GM12873 (cell line): ENCODE measurements at regions not wholly inside any gene's neighbourhood (a gene's known extent, or its start where the extent isn't known, plus 50 kb on each side); places are given as distances from the start of the nearest gene placed in this dataset.
A peak's percentile ranks its signal among the peaks of the same experiment; 100 is the strongest.

ENCODE experiments used
- TF ChIP-seq, protein P1 (sequence below): IDR thresholded peaks from 2 replicates; pipeline ENCODE4 v1.5.1; 2012; ENCODE audit warnings: low read depth, mild to moderate bottlenecking, moderate library complexity, low read length, control low read depth; ENCODE audit not compliant: insufficient read depth; ENCODE audit errors: missing control alignments

DNA sequence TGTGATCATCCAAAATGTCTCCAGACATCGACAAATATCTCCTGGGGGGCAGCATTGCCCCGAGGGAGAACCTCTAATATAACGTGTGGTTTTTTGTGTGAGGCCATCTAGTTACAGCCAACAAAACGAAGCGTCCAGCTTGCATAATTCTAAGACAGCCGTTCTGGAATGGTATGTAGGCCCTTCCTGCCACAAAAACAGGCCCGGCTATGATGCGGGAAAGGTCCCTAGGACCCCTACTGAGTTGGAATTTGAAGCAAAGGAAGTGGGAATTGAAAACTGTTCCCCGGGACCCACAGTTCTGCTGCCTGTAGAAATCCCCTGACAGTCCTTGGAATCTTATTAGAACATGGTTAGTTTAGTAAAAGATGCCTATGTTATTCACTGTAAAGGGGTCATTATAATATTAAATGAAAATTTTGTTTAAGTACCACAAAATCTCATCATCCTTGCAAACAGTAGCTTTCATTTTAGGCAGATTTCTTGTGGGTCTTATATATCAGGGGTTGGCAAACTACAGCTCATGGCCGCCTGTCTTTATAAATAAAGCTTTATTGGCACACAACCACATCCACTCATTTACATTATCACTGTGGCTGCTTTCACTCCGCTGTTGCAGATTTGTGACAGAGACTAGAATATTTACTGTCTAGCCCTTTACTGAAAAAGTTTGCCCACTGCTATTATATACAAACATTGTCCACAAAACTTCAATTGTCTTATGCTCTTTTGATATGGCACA, 70.7 kb downstream of the MSX2 start:
- TF ChIP-seq, protein P1, sequence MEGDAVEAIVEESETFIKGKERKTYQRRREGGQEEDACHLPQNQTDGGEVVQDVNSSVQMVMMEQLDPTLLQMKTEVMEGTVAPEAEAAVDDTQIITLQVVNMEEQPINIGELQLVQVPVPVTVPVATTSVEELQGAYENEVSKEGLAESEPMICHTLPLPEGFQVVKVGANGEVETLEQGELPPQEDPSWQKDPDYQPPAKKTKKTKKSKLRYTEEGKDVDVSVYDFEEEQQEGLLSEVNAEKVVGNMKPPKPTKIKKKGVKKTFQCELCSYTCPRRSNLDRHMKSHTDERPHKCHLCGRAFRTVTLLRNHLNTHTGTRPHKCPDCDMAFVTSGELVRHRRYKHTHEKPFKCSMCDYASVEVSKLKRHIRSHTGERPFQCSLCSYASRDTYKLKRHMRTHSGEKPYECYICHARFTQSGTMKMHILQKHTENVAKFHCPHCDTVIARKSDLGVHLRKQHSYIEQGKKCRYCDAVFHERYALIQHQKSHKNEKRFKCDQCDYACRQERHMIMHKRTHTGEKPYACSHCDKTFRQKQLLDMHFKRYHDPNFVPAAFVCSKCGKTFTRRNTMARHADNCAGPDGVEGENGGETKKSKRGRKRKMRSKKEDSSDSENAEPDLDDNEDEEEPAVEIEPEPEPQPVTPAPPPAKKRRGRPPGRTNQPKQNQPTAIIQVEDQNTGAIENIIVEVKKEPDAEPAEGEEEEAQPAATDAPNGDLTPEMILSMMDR: no peak

DNA sequence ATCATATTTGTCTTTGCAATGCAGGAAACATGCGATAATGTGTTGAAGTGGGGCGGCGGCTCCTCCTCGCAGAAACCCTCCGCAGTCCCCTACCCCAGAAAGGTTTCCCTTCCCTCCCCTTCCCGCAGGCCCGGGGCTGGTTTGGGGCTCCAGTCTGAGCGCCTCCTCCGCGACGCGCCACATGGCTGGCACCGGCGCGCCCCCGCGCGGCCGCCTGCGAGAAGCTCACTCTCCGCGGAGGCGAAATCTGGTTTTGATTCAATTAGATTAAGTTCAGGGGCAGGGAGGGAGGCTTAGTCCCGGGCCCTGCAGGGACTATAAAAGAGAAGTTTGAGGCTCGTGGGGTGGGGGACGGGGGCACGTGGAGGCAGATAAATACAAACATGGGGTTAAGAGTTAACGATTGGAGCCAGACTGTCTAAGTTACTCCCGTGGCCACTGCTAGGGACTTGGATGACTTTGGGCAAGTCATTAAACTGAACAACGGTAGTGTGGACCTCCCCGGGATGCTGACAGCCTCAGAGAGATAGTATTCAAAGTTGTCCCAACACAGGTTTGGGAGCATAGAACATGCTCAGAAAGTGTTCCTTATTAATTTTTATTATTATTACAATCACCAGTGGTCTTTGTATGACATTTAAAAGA, 69.4 kb downstream of the MSX2 start:
- TF ChIP-seq, protein P1: peak; percentile 85

DNA sequence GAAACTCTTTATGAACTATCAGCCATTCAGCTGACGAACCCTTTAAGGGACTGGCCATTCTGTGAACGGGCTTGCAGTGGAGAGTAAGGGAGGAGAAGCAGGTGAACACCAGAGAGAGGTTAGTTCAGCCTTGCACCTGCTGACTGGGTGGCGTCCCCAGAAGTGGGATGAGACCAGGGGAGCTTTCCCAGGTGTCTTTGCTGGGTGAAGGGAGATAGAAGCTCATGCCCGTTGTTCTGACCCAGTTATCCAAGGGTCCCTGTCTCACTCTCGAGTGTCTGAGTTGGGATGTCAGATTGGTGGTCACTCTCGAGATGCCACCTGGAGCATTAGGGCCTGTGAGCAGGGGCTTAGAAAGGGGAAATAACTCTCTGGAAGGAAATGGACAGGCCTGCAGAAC, 68.7 kb downstream of the MSX2 start:
- TF ChIP-seq, protein P1: no peak

DNA sequence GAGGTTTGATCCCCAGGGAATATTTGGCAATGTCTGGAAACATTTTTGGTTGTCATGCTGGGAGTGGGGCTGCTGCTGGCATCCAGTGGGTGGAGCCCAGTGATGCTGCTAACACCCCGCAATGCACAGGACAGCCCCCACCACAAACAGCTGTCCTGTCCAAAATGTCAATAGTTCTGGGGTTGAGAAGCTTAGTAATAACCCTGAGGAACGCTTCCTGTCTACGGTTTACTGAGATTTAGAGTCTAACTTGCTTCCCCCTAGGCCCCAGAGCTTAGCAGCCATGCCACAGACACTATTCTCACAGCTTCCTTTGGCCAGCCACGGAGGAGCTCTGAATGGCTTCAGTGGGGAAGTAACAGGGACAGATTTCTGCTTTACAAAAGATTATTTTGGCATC, 66.5 kb downstream of the MSX2 start:
- TF ChIP-seq, protein P1: no peak

DNA sequence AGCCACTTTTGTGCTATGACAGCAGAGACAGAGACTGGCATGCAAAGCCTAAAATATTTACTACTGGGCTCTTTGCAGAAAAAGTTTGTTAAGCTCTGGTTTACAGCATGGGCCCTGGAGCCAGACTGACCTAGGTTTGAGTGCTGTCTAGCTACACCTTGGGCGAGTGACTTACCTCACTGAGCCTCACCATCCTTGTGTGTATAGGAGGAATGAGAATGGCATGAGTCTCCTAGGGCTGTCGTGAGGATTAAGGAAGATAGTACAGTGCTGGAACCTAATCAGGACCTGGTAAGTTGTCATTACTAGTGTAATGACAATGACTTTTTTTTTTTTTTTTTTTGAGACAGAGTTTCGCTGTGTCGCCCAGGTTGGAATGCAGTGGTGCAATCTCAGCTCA, 65.2 kb downstream of the MSX2 start:
- TF ChIP-seq, protein P1: no peak

DNA sequence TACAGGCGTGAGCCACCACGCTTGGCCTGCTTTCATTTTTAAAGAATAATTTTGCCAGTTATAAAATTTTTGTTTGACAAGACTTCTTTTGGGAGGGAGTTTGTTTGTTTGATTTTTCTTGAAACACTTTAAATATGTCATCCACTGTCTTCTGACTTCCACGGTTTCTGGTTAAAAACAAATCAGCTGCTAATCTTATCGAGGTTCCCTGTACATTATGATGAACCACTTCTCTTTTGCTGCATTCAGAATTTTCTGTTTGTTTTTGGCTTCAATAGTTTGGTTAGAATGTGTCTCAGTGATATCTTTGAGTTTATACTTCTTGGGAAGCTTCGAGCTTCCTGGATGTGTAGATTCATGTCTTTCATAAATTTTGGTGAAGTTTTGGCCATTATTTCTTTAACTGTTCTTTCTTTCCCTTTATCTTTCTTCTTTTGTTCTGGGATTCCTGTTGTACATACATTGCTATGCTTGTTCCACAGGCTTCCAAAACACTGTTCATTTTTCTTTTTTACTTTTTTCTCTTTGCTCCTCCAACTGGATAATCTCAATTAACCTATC, 60.8 kb downstream of the MSX2 start:
- TF ChIP-seq, protein P1: no peak
